ENCODE measurements at regions not wholly inside any gene's neighbourhood (a gene's known extent, or its start where the extent isn't known, plus 50 kb on each side); places are given as distances from the start of the nearest gene placed in this dataset.

GRCh38 chr1:104358086-104358485, 608.4 kb downstream of the AMY1C start:
- DNase-seq (ENCODE audit: low read depth), result no peak
- no peak for TF ChIP-seq CTCF (IDR thresholded peaks at IDR 0.05; ENCODE audit: insufficient read depth, low read length)
- no peak overlapping the region for H3K4me3 ChIP-seq (ENCODE audit: low read depth, low read length)

GRCh38 chr1:104358621-104359020, 608.9 kb downstream of the AMY1C start:
- TF ChIP-seq CTCF (IDR thresholded peaks at IDR 0.05; ENCODE audit: insufficient read depth, low read length), result no peak
- DNase-seq (ENCODE audit: low read depth), result no peak
- no peak overlapping the region for H3K4me3 ChIP-seq (ENCODE audit: low read depth, low read length)

GRCh38 chr1:104378414-104378813, 628.7 kb downstream of the AMY1C start:
- no peak for DNase-seq (ENCODE audit: low read depth)
- TF ChIP-seq CTCF (IDR thresholded peaks at IDR 0.05; ENCODE audit: insufficient read depth, low read length), result no peak
- H3K4me3 ChIP-seq (ENCODE audit: low read depth, low read length), result no peak overlapping the region

- no peak for TF ChIP-seq CTCF (IDR thresholded peaks at IDR 0.05; ENCODE audit: insufficient read depth, low read length)
- no peak for DNase-seq (ENCODE audit: low read depth)
- H3K4me3 ChIP-seq (ENCODE audit: low read depth, low read length), result no peak overlapping the region
Measured at GRCh38 chr1:104380003-104380402, 630.3 kb downstream of the AMY1C start.

GRCh38 chr1:104387716-104388508, 638.2 kb downstream of the AMY1C start:
- DNase-seq (ENCODE audit: low read depth), result no peak
- H3K4me3 ChIP-seq (ENCODE audit: low read depth, low read length), result no peak overlapping the region
- no peak for TF ChIP-seq CTCF (IDR thresholded peaks at IDR 0.05; ENCODE audit: insufficient read depth, low read length)

GRCh38 chr1:104392552-104392951, 642.9 kb downstream of the AMY1C start:
- H3K4me3 ChIP-seq (ENCODE audit: low read depth, low read length), result no peak overlapping the region
- no peak for TF ChIP-seq CTCF (IDR thresholded peaks at IDR 0.05; ENCODE audit: insufficient read depth, low read length)
- no peak for DNase-seq (ENCODE audit: low read depth)

- no peak overlapping the region for H3K4me3 ChIP-seq (ENCODE audit: low read depth, low read length)
- DNase-seq (ENCODE audit: low read depth), result no peak
- no peak for TF ChIP-seq CTCF (IDR thresholded peaks at IDR 0.05; ENCODE audit: insufficient read depth, low read length)
Measured at GRCh38 chr1:104402178-104402577, 652.5 kb downstream of the AMY1C start.

Data from fibroblast of the aortic adventitia (primary cell).